ENCODE measurements at regions not wholly inside any gene's neighbourhood (a gene's known extent, or its start where the extent isn't known, plus 50 kb on each side); places are given as distances from the start of the nearest gene placed in this dataset.
"Not testable (repeated sequence)": the region's sequence is repeated elsewhere in the genome, so short reads cannot be mapped to it uniquely, and the experiment has no call there.

DNA sequence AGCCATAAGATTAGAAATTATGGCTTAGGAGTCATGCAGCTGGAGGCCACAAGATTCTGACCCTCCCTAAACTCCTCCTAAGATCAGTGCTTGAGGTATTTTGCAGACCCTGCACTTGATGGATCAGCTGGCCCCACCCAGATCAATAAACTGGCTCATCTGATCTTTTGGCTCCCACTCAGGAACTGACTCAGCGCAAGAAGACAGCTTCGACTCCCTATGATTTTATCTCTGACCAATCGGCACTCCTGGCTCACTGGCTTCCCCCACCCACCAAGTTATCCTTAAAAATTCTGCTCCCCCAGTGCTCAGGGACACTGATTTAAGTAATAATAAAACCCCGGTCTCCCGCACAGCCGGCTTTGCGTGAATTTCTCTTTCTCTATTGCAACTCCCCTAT, 151.5 kb upstream of the TSC22D1 start:
- H3K4me1 ChIP-seq (ENCODE audit: control insufficient read depth, low read depth, low read length); H3K4me3 ChIP-seq (ENCODE audit: low read length); H4K8ac ChIP-seq (ENCODE audit: low read depth, low read length); H2AK5ac ChIP-seq (ENCODE audit: low read length); H2BK120ac ChIP-seq (ENCODE audit: low read depth, low read length); H3K23ac ChIP-seq (ENCODE audit: low read length); H3K18ac ChIP-seq (ENCODE audit: low read length); H3K56ac ChIP-seq (ENCODE audit: low read length); H2BK5ac ChIP-seq (ENCODE audit: low read length); H3K9ac ChIP-seq (ENCODE audit: low read length); H3K4ac ChIP-seq (ENCODE audit: low read depth, low read length); H3K79me2 ChIP-seq (ENCODE audit: control insufficient read depth, insufficient read depth, low read length); H4K5ac ChIP-seq (ENCODE audit: low read length); H2BK15ac ChIP-seq (replicated peaks; ENCODE audit: low read depth); H3K27ac ChIP-seq (ENCODE audit: low read depth, low read length); DNase-seq; H3K4me2 ChIP-seq (ENCODE audit: low read length); H3K79me1 ChIP-seq (ENCODE audit: low read length); H3K27me3 ChIP-seq (ENCODE audit: insufficient read depth, low read length, poor library complexity); H3K36me3 ChIP-seq (ENCODE audit: control insufficient read depth, insufficient read depth, low read length): not testable (repeated sequence)
- no CpG with 5 or more reads among the region's 7 CpGs for WGBS (ENCODE audit: extremely low coverage, insufficient coverage, low lambda C conversion rate)

DNA sequence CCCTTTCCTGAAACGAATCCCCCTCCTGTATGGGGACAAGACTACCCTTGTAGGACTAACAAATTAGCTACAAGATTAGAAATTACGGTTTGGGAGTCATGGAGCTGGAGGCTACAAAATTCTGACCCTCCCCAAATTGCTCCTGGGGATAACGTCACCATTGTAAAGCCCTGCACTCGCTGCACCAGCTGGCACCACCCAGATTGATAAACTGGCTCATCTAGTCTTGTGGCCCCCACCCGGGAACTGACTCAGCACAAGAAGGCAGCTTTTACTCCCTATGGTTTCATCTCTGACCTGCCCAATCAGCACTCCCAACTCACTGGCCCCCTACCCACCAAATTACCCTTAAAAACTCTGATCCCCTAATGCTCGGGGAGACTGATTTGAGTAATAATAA, 150.6 kb upstream of the TSC22D1 start:
- Histone ChIP-seq H3K4me1 (ENCODE audit: control insufficient read depth, low read depth, low read length) (peaks cover 3% of the 10 kb centered on the region), H3K9ac (ENCODE audit: low read length) (no peak overlapping the region), H3K36me3 (ENCODE audit: control insufficient read depth, insufficient read depth, low read length) (no peaks in the 10 kb centered on the region), H2BK15ac (replicated peaks; ENCODE audit: low read depth) (no peak overlapping the region), H2BK120ac (ENCODE audit: low read depth, low read length) (no peak overlapping the region), H3K27me3 (ENCODE audit: insufficient read depth, low read length, poor library complexity) (no peaks in the 10 kb centered on the region), H3K56ac (ENCODE audit: low read length) (no peak overlapping the region), H4K8ac (ENCODE audit: low read depth, low read length) (no peak overlapping the region), H2BK5ac (ENCODE audit: low read length) (no peak overlapping the region), H3K79me1 (ENCODE audit: low read length) (no peaks in the 10 kb centered on the region), H2AK5ac (ENCODE audit: low read length) (no peak overlapping the region), H3K79me2 (ENCODE audit: control insufficient read depth, insufficient read depth, low read length) (no peaks in the 10 kb centered on the region), H3K18ac (ENCODE audit: low read length) (no peak overlapping the region), H3K4me2 (ENCODE audit: low read length) (no peak overlapping the region), H3K4ac (ENCODE audit: low read depth, low read length) (no peak overlapping the region), H3K23ac (ENCODE audit: low read length) (no peak overlapping the region), H4K5ac (ENCODE audit: low read length) (no peak overlapping the region), H3K4me3 (ENCODE audit: low read length) (no peak overlapping the region), H3K27ac (ENCODE audit: low read depth, low read length) (no peak overlapping the region)
- no peak for DNase-seq
- no CpG with 5 or more reads among the region's 6 CpGs for WGBS (ENCODE audit: extremely low coverage, insufficient coverage, low lambda C conversion rate)

DNA sequence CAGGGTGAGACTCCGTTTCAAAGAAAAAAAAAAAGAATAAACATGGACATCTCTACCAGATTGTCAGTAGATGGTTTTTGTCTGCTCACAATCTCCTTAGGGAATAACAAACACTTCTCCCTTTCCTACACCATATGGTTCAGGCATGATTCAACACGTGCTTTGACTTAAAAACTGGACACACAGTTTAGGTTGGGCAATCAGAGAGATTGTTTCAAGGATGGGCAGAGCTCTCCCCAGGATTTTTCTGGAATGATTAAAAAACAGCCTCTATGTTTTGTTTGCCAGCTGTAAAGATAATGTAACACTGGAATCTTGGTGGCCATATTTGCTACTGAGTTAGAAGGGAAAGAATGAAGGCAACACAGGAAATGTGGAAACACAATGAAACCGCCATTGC, 150.1 kb upstream of the TSC22D1 start:
- no peak overlapping the region for H4K5ac ChIP-seq (ENCODE audit: low read length)
- H3K4me2 ChIP-seq (ENCODE audit: low read length), result no peak overlapping the region
- no peak overlapping the region for H3K18ac ChIP-seq (ENCODE audit: low read length)
- no peak overlapping the region for H3K56ac ChIP-seq (ENCODE audit: low read length)
- no CpG with 5 or more reads among the region's 3 CpGs for WGBS (ENCODE audit: extremely low coverage, insufficient coverage, low lambda C conversion rate)
- no peak overlapping the region for H2AK5ac ChIP-seq (ENCODE audit: low read length)
- H4K8ac ChIP-seq (ENCODE audit: low read depth, low read length), result no peak overlapping the region
- H3K79me1 ChIP-seq (ENCODE audit: low read length), result no peaks in the 10 kb centered on the region
- DNase-seq, result no peak
- H3K79me2 ChIP-seq (ENCODE audit: control insufficient read depth, insufficient read depth, low read length), result no peaks in the 10 kb centered on the region
- H3K27me3 ChIP-seq (ENCODE audit: insufficient read depth, low read length, poor library complexity), result no peaks in the 10 kb centered on the region
- H3K4me3 ChIP-seq (ENCODE audit: low read length), result no peak overlapping the region
- no peak overlapping the region for H2BK120ac ChIP-seq (ENCODE audit: low read depth, low read length)
- H2BK5ac ChIP-seq (ENCODE audit: low read length), result no peak overlapping the region
- H3K36me3 ChIP-seq (ENCODE audit: control insufficient read depth, insufficient read depth, low read length), result no peaks in the 10 kb centered on the region
- H3K23ac ChIP-seq (ENCODE audit: low read length), result no peak overlapping the region
- no peak overlapping the region for H3K4ac ChIP-seq (ENCODE audit: low read depth, low read length)
- no peak overlapping the region for H3K9ac ChIP-seq (ENCODE audit: low read length)
- H2BK15ac ChIP-seq (replicated peaks; ENCODE audit: low read depth), result no peak overlapping the region
- H3K27ac ChIP-seq (ENCODE audit: low read depth, low read length), result no peak overlapping the region
- peaks cover 3% of the 10 kb centered on the region for H3K4me1 ChIP-seq (ENCODE audit: control insufficient read depth, low read depth, low read length)

DNA sequence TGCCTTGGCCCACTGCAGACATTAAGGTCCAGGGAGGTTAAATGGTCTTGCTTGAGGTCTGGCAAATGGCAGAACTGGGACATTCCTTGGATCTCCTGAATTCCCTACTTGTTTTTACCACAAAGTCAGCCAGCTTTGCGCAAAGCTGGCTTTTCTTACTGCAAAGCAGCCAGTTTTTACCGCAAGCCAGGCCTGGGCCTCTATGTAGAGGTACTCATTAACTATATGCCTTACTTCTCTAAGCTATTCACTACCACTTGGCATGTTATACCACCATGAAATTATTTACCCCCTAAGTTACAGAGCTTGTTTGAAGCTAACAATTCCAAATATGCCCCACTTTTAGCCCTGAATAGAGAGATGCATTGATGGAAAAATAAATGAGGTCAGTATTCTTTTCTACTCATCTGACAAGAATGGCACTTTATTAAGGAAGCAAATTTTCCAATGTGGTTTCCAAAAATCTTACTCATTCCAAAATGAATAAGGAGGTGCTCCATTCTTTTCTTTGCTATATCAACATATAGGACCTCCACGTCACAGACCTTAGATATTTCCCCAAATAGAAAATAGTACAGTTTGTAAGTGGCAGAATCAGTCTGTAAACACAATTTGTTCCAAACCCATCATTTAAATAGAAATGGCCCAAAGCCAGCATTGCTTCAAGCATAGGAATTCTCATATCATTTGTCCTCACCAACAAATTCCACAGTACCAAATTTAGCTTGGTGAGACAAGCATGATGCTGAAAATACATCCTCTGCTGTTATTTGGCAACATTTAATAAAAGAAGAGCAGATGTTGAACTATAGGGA, 143.9 kb upstream of the TSC22D1 start:
- no peak overlapping the region for H3K4me3 ChIP-seq (ENCODE audit: low read length)
- H3K56ac ChIP-seq (ENCODE audit: low read length), result no peak overlapping the region
- no peaks in the 10 kb centered on the region for H3K79me1 ChIP-seq (ENCODE audit: low read length)
- no peak overlapping the region for H4K5ac ChIP-seq (ENCODE audit: low read length)
- no peaks in the 10 kb centered on the region for H3K4me1 ChIP-seq (ENCODE audit: control insufficient read depth, low read depth, low read length)
- H3K23ac ChIP-seq (ENCODE audit: low read length), result no peak overlapping the region
- H3K18ac ChIP-seq (ENCODE audit: low read length), result no peak overlapping the region
- no peak for DNase-seq
- H3K36me3 ChIP-seq (ENCODE audit: control insufficient read depth, insufficient read depth, low read length), result no peaks in the 10 kb centered on the region
- no peak overlapping the region for H3K4ac ChIP-seq (ENCODE audit: low read depth, low read length)
- no CpG with 5 or more reads among the region's 3 CpGs for WGBS (ENCODE audit: extremely low coverage, insufficient coverage, low lambda C conversion rate)
- H3K27me3 ChIP-seq (ENCODE audit: insufficient read depth, low read length, poor library complexity), result no peaks in the 10 kb centered on the region
- no peak overlapping the region for H3K27ac ChIP-seq (ENCODE audit: low read depth, low read length)
- no peak overlapping the region for H2BK120ac ChIP-seq (ENCODE audit: low read depth, low read length)
- H3K4me2 ChIP-seq (ENCODE audit: low read length), result no peak overlapping the region
- H2BK5ac ChIP-seq (ENCODE audit: low read length), result no peak overlapping the region
- no peak overlapping the region for H2BK15ac ChIP-seq (replicated peaks; ENCODE audit: low read depth)
- H3K79me2 ChIP-seq (ENCODE audit: control insufficient read depth, insufficient read depth, low read length), result no peaks in the 10 kb centered on the region
- H2AK5ac ChIP-seq (ENCODE audit: low read length), result no peak overlapping the region
- H3K9ac ChIP-seq (ENCODE audit: low read length), result no peak overlapping the region
- H4K8ac ChIP-seq (ENCODE audit: low read depth, low read length), result no peak overlapping the region

DNA sequence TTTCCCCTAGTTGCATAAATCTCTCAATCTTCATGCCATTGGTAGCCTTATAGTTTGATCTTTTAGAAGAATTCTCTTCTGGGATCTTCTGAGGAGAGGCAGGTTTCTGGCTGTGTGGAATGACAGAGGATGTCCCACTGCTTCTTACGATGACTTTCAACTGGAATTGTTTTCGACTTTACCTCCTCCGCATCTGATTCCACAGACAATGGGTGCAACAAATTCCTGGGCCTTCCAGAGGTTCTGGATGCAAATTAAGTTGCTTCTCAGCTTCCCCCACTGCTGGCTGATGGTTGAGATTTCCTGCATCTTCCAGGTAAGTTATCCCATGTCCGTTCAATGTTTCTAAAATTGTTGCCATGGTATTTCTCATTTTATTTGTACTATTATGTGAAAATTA, 142.3 kb upstream of the TSC22D1 start:
- Histone ChIP-seq H3K79me2 (ENCODE audit: control insufficient read depth, insufficient read depth, low read length) (no peaks in the 10 kb centered on the region), H3K9ac (ENCODE audit: low read length) (no peak overlapping the region), H2BK120ac (ENCODE audit: low read depth, low read length) (no peak overlapping the region), H3K4me2 (ENCODE audit: low read length) (no peak overlapping the region), H3K4me3 (ENCODE audit: low read length) (no peak overlapping the region), H2BK15ac (replicated peaks; ENCODE audit: low read depth) (no peak overlapping the region), H4K5ac (ENCODE audit: low read length) (no peak overlapping the region), H3K27ac (ENCODE audit: low read depth, low read length) (no peak overlapping the region), H3K36me3 (ENCODE audit: control insufficient read depth, insufficient read depth, low read length) (no peaks in the 10 kb centered on the region), H4K8ac (ENCODE audit: low read depth, low read length) (no peak overlapping the region), H3K4ac (ENCODE audit: low read depth, low read length) (no peak overlapping the region), H3K79me1 (ENCODE audit: low read length) (no peaks in the 10 kb centered on the region), H3K56ac (ENCODE audit: low read length) (no peak overlapping the region), H3K18ac (ENCODE audit: low read length) (no peak overlapping the region), H2AK5ac (ENCODE audit: low read length) (no peak overlapping the region), H3K27me3 (ENCODE audit: insufficient read depth, low read length, poor library complexity) (no peaks in the 10 kb centered on the region), H3K23ac (ENCODE audit: low read length) (no peak overlapping the region), H2BK5ac (ENCODE audit: low read length) (no peak overlapping the region), H3K4me1 (ENCODE audit: control insufficient read depth, low read depth, low read length) (no peaks in the 10 kb centered on the region)
- peak; percentile 80 for DNase-seq
- no CpG with 5 or more reads among the region's 4 CpGs for WGBS (ENCODE audit: extremely low coverage, insufficient coverage, low lambda C conversion rate)
